HCT116 (cell line): ENCODE measurements at regions not wholly inside any gene's neighbourhood (a gene's known extent, or its start where the extent isn't known, plus 50 kb on each side); places are given as distances from the start of the nearest gene placed in this dataset.

ENCODE experiments used
- ATAC-seq: fragments of 200-7000 bp; cut with Tn5 transposase; 2 replicates; pipeline ENCODE4 v1.9.1; 2020; ENCODE audit warnings: mild to moderate bottlenecking, moderate library complexity
- BruUV-seq: library from RNA; stranded (reverse); fragments of 400-500 nt; replicated peaks from 2 replicates; lab custom pipeline; 2021; lab: Mats Ljungman, UMichigan
- CTCF ChIA-PET: fragments of 300-600 bp; sonication (Branson Sonifier 250); formaldehyde crosslinking; loops from one replicate; lab custom pipeline; 2021; ENCODE audit warnings: antibody characterized with exemption; lab: Charles Lee
- POLR2A ChIA-PET: fragments of 300-600, 350-600 bp; sonication (Branson Sonifier 250); formaldehyde crosslinking; loops from one replicate; lab custom pipeline; 2021; ENCODE audit warnings: antibody characterized with exemption; lab: Charles Lee
- RAD21 ChIA-PET, 2 experiments: fragments of 300-600 bp; sonication (Branson Sonifier 250); formaldehyde crosslinking; loops; one replicate each; lab custom pipeline; 2023; ENCODE audit warnings: low total read pairs in 2 of 2; ENCODE audit not compliant: uncharacterized antibody in 2 of 2, unreplicated experiment in 2 of 2, low non-redundant PET in 1 of 2; lab: Charles Lee
- DNase-seq: peaks from one replicate; pipeline ENCODE4 v3.0.0-alpha.2; 2010; ENCODE audit warnings: low read depth, low spot score
- H2AFZ ChIP-seq: fragments of 200-600 bp; shearing (Covaris generic), sonication (generic); 2 replicates; pipeline ENCODE4 v1.6.1; 2017; ENCODE audit warnings: low read depth, mixed run types, mixed read lengths, antibody characterized with exemption, low read length; ENCODE audit not compliant: poor library complexity, severe bottlenecking
- H3K27ac ChIP-seq: 2 replicates; pipeline ENCODE4 v1.5.1; 2012; ENCODE audit warnings: low read depth, low read length
- H3K27me3 ChIP-seq: fragments of 200-600 bp; sonication (generic); 2 replicates; pipeline ENCODE4 v1.6.1; 2016; ENCODE audit warnings: mixed run types, low read length, mixed read lengths; ENCODE audit not compliant: insufficient read depth
- H3K36me3 ChIP-seq, 2 experiments: fragments of 200-500 bp in 1 of 2; fragments of 200-600 bp in 1 of 2; sonication (Bioruptor generic) in 1 of 2; sonication (generic) in 1 of 2; 2 replicates each; pipeline versions ENCODE4 v1.5.1 to v1.6.1; 2014 to 2016; ENCODE audit warnings: low read length in 2 of 2, inconsistent platforms in 1 of 2, mixed read lengths in 1 of 2, mixed run types in 1 of 2; ENCODE audit not compliant: insufficient read depth in 2 of 2, control insufficient read depth in 1 of 2
- H3K4me1 ChIP-seq, 2 experiments: fragments of 200-600 bp in 1 of 2; sonication (generic) in 1 of 2; 2 replicates each; pipeline versions ENCODE4 v1.5.1 to v1.6.1; 2012 to 2017; ENCODE audit warnings: low read length in 2 of 2, inconsistent platforms in 1 of 2, mild to moderate bottlenecking in 1 of 2, mixed read lengths in 1 of 2, mixed run types in 1 of 2, moderate library complexity in 1 of 2; ENCODE audit not compliant: insufficient read depth in 2 of 2, control insufficient read depth in 1 of 2
- H3K4me2 ChIP-seq: fragments of 200-600 bp; sonication (generic); 2 replicates; pipeline ENCODE4 v1.6.1; 2017; ENCODE audit warnings: mixed run types, low read length, mixed read lengths
- H3K4me3 ChIP-seq, 2 experiments: fragments of 200-600 bp in 1 of 2; sonication (generic) in 1 of 2; replicated peaks in 1 of 2; 2 replicates each; pipeline ENCODE4 v1.5.1; 2011 to 2016; ENCODE audit warnings: low read length in 2 of 2, control low read depth in 1 of 2, low read depth in 1 of 2, mild to moderate bottlenecking in 1 of 2, mixed read lengths in 1 of 2, mixed run types in 1 of 2
- H3K79me2 ChIP-seq: fragments of 200-600 bp; sonication (generic); 2 replicates; pipeline ENCODE4 v1.6.1; 2017; ENCODE audit warnings: mild to moderate bottlenecking, mixed run types, low read length, moderate library complexity, mixed read lengths; ENCODE audit not compliant: insufficient read depth
- H3K9ac ChIP-seq: fragments of 200-600 bp; sonication (generic); 2 replicates; pipeline ENCODE4 v1.6.1; 2016; ENCODE audit warnings: low read length, mixed read lengths
- H3K9me2 ChIP-seq: fragments of 200-600 bp; sonication (generic), shearing (Covaris generic); 2 replicates; pipeline ENCODE4 v1.6.1; 2017; ENCODE audit warnings: mixed run types, mild to moderate bottlenecking, moderate library complexity; ENCODE audit not compliant: insufficient read depth
- H3K9me3 ChIP-seq, 2 experiments: fragments of 200-500 bp in 1 of 2; fragments of 200-600 bp in 1 of 2; sonication (Bioruptor generic) in 1 of 2; sonication (generic) in 1 of 2; 2 replicates each; pipeline ENCODE4 v1.6.1; 2014 to 2017; ENCODE audit warnings: low read length in 2 of 2, mixed read lengths in 2 of 2, inconsistent platforms in 1 of 2, low read depth in 1 of 2, mild to moderate bottlenecking in 1 of 2, mixed run types in 1 of 2, moderate library complexity in 1 of 2; ENCODE audit not compliant: control insufficient read depth in 1 of 2, insufficient read depth in 1 of 2
- H4K20me1 ChIP-seq: fragments of 200-600 bp; sonication (generic), shearing (Covaris generic); 2 replicates; pipeline ENCODE4 v1.6.1; 2017; ENCODE audit warnings: mixed run types, mild to moderate bottlenecking, moderate library complexity; ENCODE audit not compliant: insufficient read depth
- CEBPB ChIP-seq: IDR thresholded peaks from 2 replicates; pipeline ENCODE4 v1.6.1; 2012; ENCODE audit warnings: low read depth
- ELF1 ChIP-seq: IDR thresholded peaks from 2 replicates; pipeline ENCODE4 v1.6.1; 2012; ENCODE audit warnings: low read depth, borderline replicate concordance
- FOSL1 ChIP-seq: IDR thresholded peaks from 2 replicates; pipeline ENCODE4 v1.6.1; 2012; ENCODE audit warnings: low read depth
- JUND ChIP-seq: IDR thresholded peaks from 2 replicates; pipeline ENCODE4 v1.6.1; 2012
- POLR2AphosphoS5 ChIP-seq: IDR thresholded peaks from 2 replicates; pipeline ENCODE4 v1.6.1; 2011; ENCODE audit warnings: mild to moderate bottlenecking, low read depth, low read length, moderate library complexity
- SP1 ChIP-seq: IDR thresholded peaks from 2 replicates; pipeline ENCODE4 v1.6.1; 2012; ENCODE audit warnings: low read depth
- TCF7L2 ChIP-seq: IDR thresholded peaks from 2 replicates; pipeline ENCODE4 v1.7.0; 2011; ENCODE audit warnings: borderline replicate concordance, inconsistent platforms; ENCODE audit not compliant: insufficient read depth, insufficient read length; ENCODE audit errors: extremely low read depth
- ZBTB33 ChIP-seq: IDR thresholded peaks from 2 replicates; pipeline ENCODE4 v1.6.1; 2011; ENCODE audit warnings: mild to moderate bottlenecking, low read length, moderate library complexity; ENCODE audit not compliant: insufficient replicate concordance; ENCODE audit errors: extremely low read depth
- ZNF274 ChIP-seq: fragments of 200-500 bp; sonication (Bioruptor generic); IDR thresholded peaks from 2 replicates; pipeline ENCODE4 v1.6.1; 2014; ENCODE audit warnings: mild to moderate bottlenecking, low read depth, low read length, inconsistent platforms
- intact Hi-C: fragments of 100-400 bp; cut with micrococcal nuclease; formaldehyde crosslinking; loops from 2 replicates; pipeline ENCODE4 v1.10.0; 2022
- TF ChIP-seq, protein P1 (sequence below), 3 experiments: fragments of 200-600 bp in 1 of 3; sonication (generic) in 1 of 3; IDR thresholded peaks in 2 of 3; conservative IDR thresholded peaks in 1 of 3; 2 replicates each; pipeline ENCODE4 v1.5.1; 2012 to 2017; ENCODE audit warnings: low read depth in 2 of 3, low read length in 2 of 3, antibody characterized with exemption in 1 of 3, borderline replicate concordance in 1 of 3, control low read depth in 1 of 3, mild to moderate bottlenecking in 1 of 3, mixed read lengths in 1 of 3, mixed run types in 1 of 3, moderate library complexity in 1 of 3; ENCODE audit not compliant: insufficient read depth in 1 of 3

DNA sequence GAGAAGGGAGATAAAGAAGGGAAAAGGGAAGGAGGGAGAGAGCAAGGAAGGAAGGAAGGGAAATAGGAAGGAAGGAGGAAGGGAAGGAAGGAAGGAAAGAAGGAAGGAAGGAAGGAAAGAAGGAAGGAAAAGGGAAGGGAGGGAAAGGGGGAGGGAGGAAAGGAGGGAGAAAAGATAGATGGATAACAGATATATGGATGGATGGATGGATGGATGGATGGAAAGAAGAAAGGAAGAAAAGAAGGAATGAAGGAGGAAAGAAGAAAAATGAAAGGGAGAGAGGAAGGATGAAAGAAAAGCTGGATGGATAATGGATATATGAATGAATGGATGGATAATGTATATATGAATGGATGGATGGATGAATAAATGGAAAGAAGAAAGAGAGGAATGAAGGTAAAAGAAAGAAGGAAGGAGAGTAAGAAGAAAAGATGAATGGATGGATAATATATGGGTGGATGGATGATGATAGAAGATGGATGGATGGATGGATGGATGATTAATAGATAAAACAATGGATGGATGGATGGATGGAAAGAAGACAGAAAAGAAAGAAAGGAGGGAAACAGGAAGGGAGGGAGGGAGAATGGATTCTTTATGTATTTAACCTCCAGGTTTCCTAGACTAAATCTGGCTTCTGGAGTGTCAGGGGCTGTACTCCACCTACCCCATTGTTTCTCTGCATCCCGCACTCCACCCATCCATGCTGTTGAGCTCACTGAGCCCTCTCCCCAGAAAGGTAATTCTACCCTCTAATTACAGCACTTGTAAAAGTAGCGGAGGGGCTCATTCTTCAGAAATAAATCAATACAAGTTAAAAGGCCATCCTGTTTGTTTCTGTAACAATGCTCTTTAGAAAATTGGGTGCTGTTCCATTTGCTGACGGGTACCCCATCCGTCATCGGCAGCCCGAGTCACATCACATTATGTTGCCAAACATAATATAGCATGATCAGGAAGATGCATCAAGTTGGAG is 506.1 kb downstream of the MIAT start:
- POLR2A ChIA-PET, result no interaction called here
- no peak for DNase-seq
- Histone ChIP-seq H3K9ac (no peak overlapping the region), H3K4me3 (no peak overlapping the region), H4K20me1 (no peaks in the 10 kb centered on the region), H3K27ac (no peak overlapping the region), H2AFZ (no peak overlapping the region)
- TF ChIP-seq FOSL1 (no peak), CEBPB (no peak)
- TF ChIP-seq, all 23 proteins: peak for 0
- ChIA-PET RAD21 (no interaction called here), CTCF (no interaction called here)
- H3K9me3 ChIP-seq, result no peaks in the 10 kb centered on the region
- ATAC-seq, result no peak
- no peaks in the 10 kb centered on the region for H3K36me3 ChIP-seq
- H3K4me1 ChIP-seq, result no peaks in the 10 kb centered on the region
- no peak overlapping the region for H3K4me2 ChIP-seq
- no peaks in the 10 kb centered on the region for H3K9me2 ChIP-seq
- H3K79me2 ChIP-seq, result no peaks in the 10 kb centered on the region
- intact Hi-C loops, result no loop called here
- no TSS peak for BruUV-seq
- peaks cover 27% of the 10 kb centered on the region; the same call in 1 of the 2 replicates for H3K27me3 ChIP-seq

DNA sequence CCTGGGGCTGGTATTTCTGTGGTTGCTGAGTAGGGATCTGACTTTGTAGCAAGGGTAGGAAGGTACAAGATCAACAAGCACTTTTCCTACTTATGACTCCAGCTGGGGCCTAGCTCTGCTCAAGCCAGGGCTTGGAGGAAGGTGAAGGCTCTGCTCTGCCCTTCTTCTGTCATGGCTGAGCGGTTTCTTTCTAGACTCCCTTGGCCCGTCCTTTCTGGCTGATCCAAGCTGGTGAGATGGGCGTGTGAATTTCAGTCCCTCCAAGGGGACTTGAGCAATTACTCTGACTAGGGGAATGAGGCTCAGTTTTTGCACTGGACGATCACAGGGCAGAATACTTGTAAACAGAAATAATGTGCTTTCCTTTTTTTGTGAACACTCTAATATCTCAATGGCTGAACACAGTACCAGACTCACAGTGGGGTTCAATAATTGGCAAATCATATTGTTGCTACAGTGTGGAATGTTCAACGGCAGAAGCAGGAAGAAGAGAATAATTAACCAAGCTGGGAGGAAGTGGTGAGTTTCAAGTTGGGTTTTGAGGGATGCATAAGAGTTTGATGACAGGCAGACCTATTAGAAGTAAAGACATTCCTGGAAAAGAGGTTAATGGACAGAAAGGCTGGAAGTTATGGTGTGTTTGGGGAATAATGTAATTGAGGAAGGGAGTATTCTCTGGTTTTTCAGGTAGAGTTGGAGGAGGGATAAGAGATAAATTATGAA is 507.6 kb downstream of the MIAT start:
- Histone ChIP-seq H3K36me3 (no peaks in the 10 kb centered on the region), H3K27ac (no peak overlapping the region), H3K9ac (no peak overlapping the region), H3K27me3 (peaks cover 27% of the 10 kb centered on the region; the same call in 1 of the 2 replicates), H3K4me1 (peaks cover 0 to 2% of the 10 kb centered on the region in 2 experiments; a peak in 1 of 4 replicates), H3K4me3 (no peak overlapping the region), H3K4me2 (no peak overlapping the region), H4K20me1 (no peaks in the 10 kb centered on the region), H2AFZ (no peak overlapping the region), H3K79me2 (no peaks in the 10 kb centered on the region), H3K9me3 (no peaks in the 10 kb centered on the region), H3K9me2 (no peaks in the 10 kb centered on the region)
- BruUV-seq, result no TSS peak
- ChIA-PET POLR2A (interaction anchor here (0.7 kb wide), 1 partner anchor 418 kb away, joined by 3 read pairs; no protein-coding TSS in a partner anchor), RAD21 (no interaction called here), CTCF (no interaction called here)
- no peak for DNase-seq
- no peak for ATAC-seq
- intact Hi-C loops, result no loop called here
- TF ChIP-seq ZBTB33, result no peak
- no peak for TF ChIP-seq CEBPB
- TF ChIP-seq TCF7L2, result no peak
- TF ChIP-seq POLR2AphosphoS5, result no peak
- TF ChIP-seq SP1, result no peak
- TF ChIP-seq, protein P1, sequence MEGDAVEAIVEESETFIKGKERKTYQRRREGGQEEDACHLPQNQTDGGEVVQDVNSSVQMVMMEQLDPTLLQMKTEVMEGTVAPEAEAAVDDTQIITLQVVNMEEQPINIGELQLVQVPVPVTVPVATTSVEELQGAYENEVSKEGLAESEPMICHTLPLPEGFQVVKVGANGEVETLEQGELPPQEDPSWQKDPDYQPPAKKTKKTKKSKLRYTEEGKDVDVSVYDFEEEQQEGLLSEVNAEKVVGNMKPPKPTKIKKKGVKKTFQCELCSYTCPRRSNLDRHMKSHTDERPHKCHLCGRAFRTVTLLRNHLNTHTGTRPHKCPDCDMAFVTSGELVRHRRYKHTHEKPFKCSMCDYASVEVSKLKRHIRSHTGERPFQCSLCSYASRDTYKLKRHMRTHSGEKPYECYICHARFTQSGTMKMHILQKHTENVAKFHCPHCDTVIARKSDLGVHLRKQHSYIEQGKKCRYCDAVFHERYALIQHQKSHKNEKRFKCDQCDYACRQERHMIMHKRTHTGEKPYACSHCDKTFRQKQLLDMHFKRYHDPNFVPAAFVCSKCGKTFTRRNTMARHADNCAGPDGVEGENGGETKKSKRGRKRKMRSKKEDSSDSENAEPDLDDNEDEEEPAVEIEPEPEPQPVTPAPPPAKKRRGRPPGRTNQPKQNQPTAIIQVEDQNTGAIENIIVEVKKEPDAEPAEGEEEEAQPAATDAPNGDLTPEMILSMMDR (IDR thresholded peaks at IDR 0.05 in 2 of 3, conservative IDR thresholded peaks at IDR 0.05 in 1 of 3; ENCODE audit: borderline replicate concordance in 1 of 3, insufficient read depth in 1 of 3, low read depth in 2 of 3, low read length in 2 of 3), result no peak
- no peak for TF ChIP-seq JUND
- no peak for TF ChIP-seq ZNF274
- no peak for TF ChIP-seq ELF1
